OCI-LY1 (cell line): ENCODE measurements at regions not wholly inside any gene's neighbourhood (a gene's known extent, or its start where the extent isn't known, plus 50 kb on each side); places are given as distances from the start of the nearest gene placed in this dataset.

Experiments used
- H2AFZ ChIP-seq: fragments of 200-600 bp; sonication (generic), shearing (Covaris generic); 2 replicates; pipeline ENCODE4 v1.6.0; 2014; ENCODE audit warnings: antibody characterized with exemption, mild to moderate bottlenecking, low read length
- H3F3A ChIP-seq: fragments of 200-600 bp; sonication (generic), shearing (Covaris generic); 2 replicates; pipeline ENCODE4 v1.6.0; 2014; ENCODE audit warnings: mild to moderate bottlenecking, antibody characterized with exemption, low read length, moderate library complexity; ENCODE audit not compliant: insufficient read depth
- H3K27ac ChIP-seq: fragments of 200-600 bp; sonication (generic); 2 replicates; pipeline ENCODE4 v1.5.1; 2014; ENCODE audit warnings: low read length, mixed run types, mild to moderate bottlenecking, low read depth; ENCODE audit not compliant: poor library complexity, severe bottlenecking
- H3K27me3 ChIP-seq: fragments of 200-600 bp; sonication (generic); 2 replicates; pipeline ENCODE4 v1.6.0; 2014; ENCODE audit warnings: antibody characterized with exemption, mild to moderate bottlenecking, low read length, moderate library complexity; ENCODE audit not compliant: insufficient read depth
- H3K36me3 ChIP-seq: fragments of 200-600 bp; sonication (generic); 2 replicates; pipeline ENCODE4 v1.6.1; 2014; ENCODE audit warnings: mild to moderate bottlenecking, antibody characterized with exemption, low read length, moderate library complexity, mixed read lengths; ENCODE audit not compliant: insufficient read depth
- H3K4me1 ChIP-seq: fragments of 200-600 bp; sonication (generic); 2 replicates; pipeline ENCODE4 v1.5.1; 2014; ENCODE audit warnings: mild to moderate bottlenecking, low read length, moderate library complexity; ENCODE audit not compliant: insufficient read depth, severe bottlenecking
- H3K4me2 ChIP-seq: fragments of 200-600 bp; sonication (generic), shearing (Covaris generic); 2 replicates; pipeline ENCODE4 v1.6.1; 2014; ENCODE audit warnings: low read length
- H3K4me3 ChIP-seq: fragments of 200-600 bp; sonication (generic); 2 replicates; pipeline ENCODE4 v1.5.1; 2014; ENCODE audit warnings: low read length, low read depth, mild to moderate bottlenecking, mixed read lengths; ENCODE audit not compliant: poor library complexity, severe bottlenecking
- H3K79me2 ChIP-seq: fragments of 200-600 bp; shearing (Covaris generic); 2 replicates; pipeline ENCODE4 v1.6.1; 2016; ENCODE audit warnings: mixed run types, low read length, mixed read lengths; ENCODE audit not compliant: insufficient read depth
- H3K9ac ChIP-seq: fragments of 200-600 bp; sonication (generic), shearing (Covaris generic); 2 replicates; pipeline ENCODE4 v1.6.1; 2014; ENCODE audit warnings: mild to moderate bottlenecking, low read length, mixed read lengths
- H3K9me2 ChIP-seq: fragments of 200-600 bp; sonication (generic), shearing (Covaris generic); 2 replicates; pipeline ENCODE4 v1.6.1; 2014; ENCODE audit warnings: low read depth, mild to moderate bottlenecking, low read length, mixed read lengths
- H3K9me3 ChIP-seq: fragments of 200-600 bp; shearing (Covaris generic); 2 replicates; pipeline ENCODE4 v1.6.1; 2014; ENCODE audit warnings: low read length, mixed read lengths
- H4K20me1 ChIP-seq: fragments of 200-600 bp; sonication (generic), shearing (Covaris generic); 2 replicates; pipeline ENCODE4 v1.6.0; 2016; ENCODE audit warnings: mild to moderate bottlenecking, low read length; ENCODE audit not compliant: insufficient read depth
- EZH2 ChIP-seq: fragments of 200-600 bp; sonication (generic), shearing (Covaris generic); IDR thresholded peaks from 2 replicates; pipeline ENCODE4 v1.8.0; 2017; ENCODE audit warnings: borderline replicate concordance, mixed run types, mild to moderate bottlenecking, antibody characterized with exemption, low read length, moderate library complexity, mixed read lengths
- TF ChIP-seq, protein P1 (sequence below): fragments of 200-600 bp; sonication (generic), shearing (Covaris generic); IDR thresholded peaks from 2 replicates; pipeline ENCODE4 v1.5.1; 2017; ENCODE audit warnings: mild to moderate bottlenecking, antibody characterized with exemption, low read length, moderate library complexity, mixed read lengths

GRCh38 chr2:22282916-22283315 lies 1102.1 kb upstream of the KLHL29 start:
- Histone ChIP-seq H4K20me1 (no peaks in the 10 kb centered on the region), H3K4me1 (no peaks in the 10 kb centered on the region), H3K27me3 (no peaks in the 10 kb centered on the region), H3K4me2 (no peak overlapping the region), H3K79me2 (no peaks in the 10 kb centered on the region), H3K4me3 (no peak overlapping the region), H3K9ac (no peak overlapping the region), H3K9me2 (no peaks in the 10 kb centered on the region), H3K27ac (no peak overlapping the region), H2AFZ (no peak overlapping the region), H3K36me3 (no peaks in the 10 kb centered on the region), H3K9me3 (no peaks in the 10 kb centered on the region), H3F3A (no peaks in the 10 kb centered on the region)
- TF ChIP-seq, protein P1, sequence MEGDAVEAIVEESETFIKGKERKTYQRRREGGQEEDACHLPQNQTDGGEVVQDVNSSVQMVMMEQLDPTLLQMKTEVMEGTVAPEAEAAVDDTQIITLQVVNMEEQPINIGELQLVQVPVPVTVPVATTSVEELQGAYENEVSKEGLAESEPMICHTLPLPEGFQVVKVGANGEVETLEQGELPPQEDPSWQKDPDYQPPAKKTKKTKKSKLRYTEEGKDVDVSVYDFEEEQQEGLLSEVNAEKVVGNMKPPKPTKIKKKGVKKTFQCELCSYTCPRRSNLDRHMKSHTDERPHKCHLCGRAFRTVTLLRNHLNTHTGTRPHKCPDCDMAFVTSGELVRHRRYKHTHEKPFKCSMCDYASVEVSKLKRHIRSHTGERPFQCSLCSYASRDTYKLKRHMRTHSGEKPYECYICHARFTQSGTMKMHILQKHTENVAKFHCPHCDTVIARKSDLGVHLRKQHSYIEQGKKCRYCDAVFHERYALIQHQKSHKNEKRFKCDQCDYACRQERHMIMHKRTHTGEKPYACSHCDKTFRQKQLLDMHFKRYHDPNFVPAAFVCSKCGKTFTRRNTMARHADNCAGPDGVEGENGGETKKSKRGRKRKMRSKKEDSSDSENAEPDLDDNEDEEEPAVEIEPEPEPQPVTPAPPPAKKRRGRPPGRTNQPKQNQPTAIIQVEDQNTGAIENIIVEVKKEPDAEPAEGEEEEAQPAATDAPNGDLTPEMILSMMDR: no peak
- TF ChIP-seq EZH2: no peak

DNA sequence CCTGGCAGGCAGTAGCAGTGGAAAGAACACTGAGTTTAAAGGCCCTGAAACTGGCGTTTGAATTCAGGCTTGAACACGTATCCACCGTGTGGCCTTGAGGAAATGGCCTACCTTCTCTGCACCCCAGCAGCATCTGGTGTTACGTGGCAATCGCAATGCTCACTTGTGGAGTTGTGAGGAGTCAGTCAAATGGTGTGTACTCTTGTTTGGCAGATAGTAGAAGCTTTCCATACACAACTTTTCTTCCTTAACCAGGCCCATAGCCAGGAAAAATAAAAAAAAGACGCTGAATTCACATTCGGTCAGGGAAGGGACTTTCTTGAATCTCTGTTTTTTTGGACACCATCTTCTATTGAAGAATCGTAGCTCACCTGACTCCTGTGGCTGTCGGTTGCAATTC lies 1101.5 kb upstream of the KLHL29 start:
- no peaks in the 10 kb centered on the region for H3K9me2 ChIP-seq
- no peaks in the 10 kb centered on the region for H3K27me3 ChIP-seq
- H3K27ac ChIP-seq: no peak overlapping the region
- H3K79me2 ChIP-seq: no peaks in the 10 kb centered on the region
- no peaks in the 10 kb centered on the region for H3K4me1 ChIP-seq
- H3K4me3 ChIP-seq: no peak overlapping the region
- no peak overlapping the region for H2AFZ ChIP-seq
- no peaks in the 10 kb centered on the region for H3F3A ChIP-seq
- H4K20me1 ChIP-seq: no peaks in the 10 kb centered on the region
- H3K36me3 ChIP-seq: no peaks in the 10 kb centered on the region
- H3K4me2 ChIP-seq: no peak overlapping the region
- H3K9ac ChIP-seq: no peak overlapping the region
- no peaks in the 10 kb centered on the region for H3K9me3 ChIP-seq
- TF ChIP-seq EZH2: no peak
- TF ChIP-seq, protein P1: no peak

- Histone ChIP-seq H3K9ac (no peak overlapping the region), H3K4me1 (no peaks in the 10 kb centered on the region), H3K36me3 (no peaks in the 10 kb centered on the region), H2AFZ (no peak overlapping the region), H3K27ac (no peak overlapping the region), H3K9me2 (no peaks in the 10 kb centered on the region), H3F3A (no peaks in the 10 kb centered on the region), H3K4me2 (no peak overlapping the region), H3K4me3 (no peak overlapping the region), H3K27me3 (no peaks in the 10 kb centered on the region), H3K79me2 (no peaks in the 10 kb centered on the region), H4K20me1 (no peaks in the 10 kb centered on the region), H3K9me3 (no peaks in the 10 kb centered on the region)
- TF ChIP-seq, protein P1: no peak
- TF ChIP-seq EZH2: no peak
Measured at GRCh38 chr2:22290302-22290701, 1094.7 kb upstream of the KLHL29 start.
